Gastroesophageal sphincter (tissue), 4 donors: ENCODE measurements at regions not wholly inside any gene's neighbourhood (a gene's known extent, or its start where the extent isn't known, plus 50 kb on each side); places are given as distances from the start of the nearest gene placed in this dataset.

ENCODE experiments used
- ATAC-seq: fragments of 150-250 bp; one replicate; pipeline ENCODE4 v1.9.1; 2016; ENCODE audit warnings: mild to moderate bottlenecking, moderate library complexity
- H3K27ac ChIP-seq, 4 donors: fragments of 200-600 bp; sonication (generic) in 3 of 4; 1 replicate in 3 of 4; 2 replicates in 1 of 4; pipeline ENCODE4 v1.5.1; 2016 to 2019
- H3K27me3 ChIP-seq: fragments of 200-600 bp; sonication (generic); one replicate; pipeline ENCODE4 v1.5.1; 2019
- H3K36me3 ChIP-seq, 2 donors: fragments of 200-600 bp; sonication (generic); one replicate each; pipeline ENCODE4 v1.5.1; 2019; ENCODE audit warnings: control low read depth in 1 of 2
- H3K4me1 ChIP-seq, 3 donors: fragments of 200-600 bp; sonication (generic); 1 replicate in 2 of 3; 2 replicates in 1 of 3; pipeline ENCODE4 v1.5.1; 2016 to 2019; ENCODE audit warnings: control low read depth in 2 of 3
- H3K4me3 ChIP-seq, 2 donors: fragments of 200-600 bp; sonication (generic); one replicate each; pipeline ENCODE4 v1.5.1; 2019; ENCODE audit warnings: mild to moderate bottlenecking in 1 of 2, moderate library complexity in 1 of 2
- H3K9me3 ChIP-seq, 3 donors: fragments of 200-600 bp; sonication (generic); one replicate each; pipeline ENCODE4 v1.5.1; 2017 to 2019; ENCODE audit warnings: control low read depth in 2 of 3
- CTCF ChIP-seq, 4 experiments: fragments of 200-600 bp in 2 of 4; fragments of 450-650 bp in 2 of 4; sonication (generic) in 1 of 4; IDR thresholded peaks; one replicate each; pipeline ENCODE4 v1.5.1; 2017 to 2019; ENCODE audit warnings: antibody characterized with exemption in 4 of 4, mild to moderate bottlenecking in 2 of 4, moderate library complexity in 2 of 4
- EP300 ChIP-seq: sonication (generic); formaldehyde crosslinking; IDR thresholded peaks from one replicate; pipeline ENCODE4 v1.6.1; 2017; ENCODE audit warnings: antibody characterized with exemption, mild to moderate bottlenecking
- POLR2A ChIP-seq, 2 donors: fragments of 450-650 bp; IDR thresholded peaks; one replicate each; pipeline ENCODE4 v1.6.1; 2017; ENCODE audit warnings: antibody characterized with exemption in 2 of 2, mild to moderate bottlenecking in 2 of 2, moderate library complexity in 1 of 2
- POLR2AphosphoS5 ChIP-seq: sonication (generic); formaldehyde crosslinking; IDR thresholded peaks from one replicate; pipeline ENCODE4 v1.6.1; 2017; ENCODE audit warnings: antibody characterized with exemption
- WGBS, 2 donors: methylation state at CpG; one replicate each; pipeline ENCODE4 v1.1.5; 2018; ENCODE audit warnings: low coverage in 1 of 2; 5-methylcytosine and 5-hydroxymethylcytosine counted together

- TF ChIP-seq POLR2A (IDR thresholded peaks at IDR 0.05), result no peak
- TF ChIP-seq POLR2AphosphoS5, result no peak
- TF ChIP-seq EP300, result no peak
- Histone ChIP-seq H3K4me3 (no peak overlapping the region), H3K36me3 (no peaks in the 10 kb centered on the region), H3K27me3 (no peaks in the 10 kb centered on the region), H3K4me1 (peaks cover 0 to 4% (median 0%) of the 10 kb centered on the region in 3 donors), H3K27ac (no peak overlapping the region), H3K9me3 (no peaks in the 10 kb centered on the region)
- no peak for ATAC-seq
- 66 to 79% methylated on average over 11 to 14 of the region's 14 CpGs for WGBS, 2 donors
Observed at GRCh38 chr10:35889971-35890675, 248.0 kb upstream of the FZD8 start.

DNA sequence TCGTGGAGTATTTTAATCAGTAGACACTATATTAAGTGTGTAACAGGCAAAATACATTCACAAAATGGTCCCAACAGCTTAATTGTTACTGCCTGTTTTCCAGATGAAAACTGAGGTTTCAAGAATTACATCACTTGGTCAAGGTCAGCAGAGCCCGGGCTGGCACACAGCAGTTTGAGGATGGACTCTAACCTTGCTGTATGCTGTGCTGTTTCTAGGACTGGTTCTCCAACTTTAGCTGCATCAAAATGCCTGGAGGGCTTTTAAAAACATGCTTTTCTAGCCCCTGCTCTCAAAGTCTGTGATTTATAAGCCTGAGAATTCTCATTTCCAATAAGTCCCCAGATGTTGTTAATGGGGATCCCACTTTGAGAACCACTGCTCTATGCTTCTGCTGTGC lies 247.1 kb upstream of the FZD8 start:
- Histone ChIP-seq H3K27ac (no peak overlapping the region), H3K36me3 (no peaks in the 10 kb centered on the region), H3K4me1 (peaks cover 0 to 12% (median 0%) of the 10 kb centered on the region in 3 donors), H3K9me3 (no peaks in the 10 kb centered on the region), H3K27me3 (no peaks in the 10 kb centered on the region), H3K4me3 (no peak overlapping the region)
- 75 to 93% methylated on average over 2 of the region's 2 CpGs for whole genome bisulfite sequencing, 2 donors
- TF ChIP-seq EP300 (no peak), POLR2AphosphoS5 (no peak), CTCF (IDR thresholded peaks at IDR 0.05) (no peak), POLR2A (IDR thresholded peaks at IDR 0.05) (no peak)
- ATAC-seq, result no peak

GRCh38 chr10:35888400-35888799 lies 246.3 kb upstream of the FZD8 start:
- H3K4me3 ChIP-seq, result no peak overlapping the region
- TF ChIP-seq EP300 (no peak), POLR2AphosphoS5 (no peak), CTCF (IDR thresholded peaks at IDR 0.05) (no peak), POLR2A (IDR thresholded peaks at IDR 0.05) (no peak)
- no peak overlapping the region for H3K27ac ChIP-seq
- 94 to 100% methylated on average over 1 to 5 of the region's 5 CpGs for WGBS, 2 donors
- ATAC-seq, result no peak
- peaks cover 0 to 12% (median 0%) of the 10 kb centered on the region in 3 donors for H3K4me1 ChIP-seq
- H3K36me3 ChIP-seq, result no peaks in the 10 kb centered on the region
- H3K27me3 ChIP-seq, result no peaks in the 10 kb centered on the region
- H3K9me3 ChIP-seq, result no peaks in the 10 kb centered on the region

DNA sequence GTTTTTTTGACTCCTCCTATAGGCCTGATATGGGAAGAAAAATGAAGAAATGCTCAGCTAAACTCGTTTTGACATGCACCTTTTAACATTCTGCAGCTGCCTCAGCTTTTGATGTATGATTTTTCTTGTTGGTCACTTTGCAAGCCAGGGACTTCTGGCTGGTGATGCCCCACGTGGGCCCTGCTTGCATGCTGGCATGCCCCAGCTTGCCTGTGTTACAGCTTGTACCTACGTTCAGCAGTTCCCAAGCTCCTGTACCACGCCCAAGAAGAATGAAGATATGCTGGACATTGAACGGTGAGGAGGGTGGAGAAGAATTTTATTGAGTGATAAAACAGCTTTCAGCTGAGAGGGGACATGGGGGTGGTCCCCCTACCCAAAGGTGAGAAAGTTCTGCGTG lies 245.6 kb upstream of the FZD8 start:
- H3K9me3 ChIP-seq, result no peaks in the 10 kb centered on the region
- H3K4me3 ChIP-seq, result no peak overlapping the region
- WGBS, 2 donors, result 76 to 80% methylated on average over 2 to 4 of the region's 6 CpGs
- H3K4me1 ChIP-seq, result peaks cover 0 to 12% (median 0%) of the 10 kb centered on the region in 3 donors
- no peak overlapping the region for H3K27ac ChIP-seq
- TF ChIP-seq CTCF (IDR thresholded peaks at IDR 0.05) (no peak), POLR2A (IDR thresholded peaks at IDR 0.05) (no peak), POLR2AphosphoS5 (no peak), EP300 (no peak)
- no peaks in the 10 kb centered on the region for H3K36me3 ChIP-seq
- no peaks in the 10 kb centered on the region for H3K27me3 ChIP-seq
- ATAC-seq, result no peak

GRCh38 chr10:35885076-35885475 lies 243.0 kb upstream of the FZD8 start:
- no peaks in the 10 kb centered on the region for H3K9me3 ChIP-seq
- ATAC-seq, result no peak

More at GRCh38 chr10:35885076-35885475, 243.0 kb upstream of the FZD8 start:
- Histone ChIP-seq H3K36me3 (no peaks in the 10 kb centered on the region), H3K4me1 (peaks cover 0 to 12% (median 0%) of the 10 kb centered on the region in 3 donors), H3K4me3 (no peak overlapping the region), H3K27ac (no peak overlapping the region), H3K27me3 (no peaks in the 10 kb centered on the region)
- no peak for TF ChIP-seq EP300
- no peak for TF ChIP-seq CTCF (IDR thresholded peaks at IDR 0.05)
- WGBS, 2 donors, result 27 to 39% methylated on average over 4 to 5 of the region's 5 CpGs
